HepG2 (cell line): ENCODE measurements at regions not wholly inside any gene's neighbourhood (a gene's known extent, or its start where the extent isn't known, plus 50 kb on each side); places are given as distances from the start of the nearest gene placed in this dataset.

Source experiments
- ATAC-seq: fragments of 200-7000 bp; cut with Tn5 transposase; 3 replicates; pipeline ENCODE4 v1.9.1; 2020; ENCODE audit warnings: mild to moderate bottlenecking, moderate library complexity
- BruUV-seq: library from RNA; stranded (reverse); fragments of 400-500 nt; replicated peaks from 2 replicates; lab custom pipeline; 2021; lab: Mats Ljungman, UMichigan
- CTCF ChIA-PET: fragments of 300-600 bp; formaldehyde crosslinking; extraction: SDS; loops from one replicate; lab custom pipeline; 2021; ENCODE audit warnings: low total read pairs, inconsistent platforms, low intra/inter-chr PET ratio; lab: Yijun Ruan, JAX
- POLR2A ChIA-PET: fragments of 350-600 bp; sonication (Branson Sonifier 250); formaldehyde crosslinking; loops from one replicate; lab custom pipeline; 2020; ENCODE audit warnings: antibody characterized with exemption, inconsistent platforms; lab: Yijun Ruan, JAX
- DNase-seq: peaks from one replicate; pipeline ENCODE4 v3.0.0-alpha.2; 2015; ENCODE audit warnings: low spot score
- FAIRE-seq: peaks from 3 replicates; lab custom pipeline; 2011; peaks lifted over from hg19 to GRCh38; lab: Jason Lieb, UNC
- H2AFZ ChIP-seq: one replicate; pipeline ENCODE4 v1.6.1; 2011; ENCODE audit warnings: low read length, inconsistent platforms
- H3K27ac ChIP-seq: fragments of 300-600 bp; 3 replicates; pipeline ENCODE4 v1.8.0; 2011; ENCODE audit warnings: mixed run types, mild to moderate bottlenecking, mixed read lengths, low read length, inconsistent platforms; ENCODE audit not compliant: insufficient read depth; ENCODE audit errors: extremely low read length
- H3K27me3 ChIP-seq, 2 experiments: fragments of 200-600 bp in 1 of 2; 2 replicates in 1 of 2; 3 replicates in 1 of 2; pipeline versions ENCODE4 v1.6.0 to v1.8.0; 2011; ENCODE audit warnings: low read length in 2 of 2, mild to moderate bottlenecking in 2 of 2, moderate library complexity in 2 of 2, inconsistent platforms in 1 of 2; ENCODE audit not compliant: insufficient read depth in 2 of 2, control insufficient read depth in 1 of 2
- H3K36me3 ChIP-seq, 2 experiments: fragments of 200-600 bp in 1 of 2; replicated peaks in 1 of 2; 2 replicates in 1 of 2; 3 replicates in 1 of 2; pipeline versions ENCODE4 v1.5.1 to v1.8.0; 2011; ENCODE audit warnings: low read length in 2 of 2, inconsistent platforms in 1 of 2; ENCODE audit not compliant: insufficient read depth in 2 of 2, control insufficient read depth in 1 of 2
- H3K4me1 ChIP-seq: 2 replicates; pipeline ENCODE4 v1.5.1; 2012; ENCODE audit warnings: low read length, inconsistent platforms; ENCODE audit not compliant: insufficient read depth
- H3K4me2 ChIP-seq: 2 replicates; pipeline ENCODE4 v1.6.0; 2011; ENCODE audit warnings: low read depth, low read length, inconsistent platforms
- H3K4me3 ChIP-seq, 3 experiments: fragments of 200-600 bp in 1 of 3; sonication (generic), shearing (Covaris generic) in 1 of 3; replicated peaks in 1 of 3; 2 replicates each; pipeline ENCODE4 v1.5.1; 2011 to 2016; ENCODE audit warnings: low read length in 3 of 3, inconsistent platforms in 2 of 3, low read depth in 2 of 3, mild to moderate bottlenecking in 2 of 3, control low read depth in 1 of 3, mixed read lengths in 1 of 3; ENCODE audit not compliant: insufficient read depth in 1 of 3
- H3K79me2 ChIP-seq: one replicate; pipeline ENCODE4 v1.6.1; 2011; ENCODE audit warnings: low read length, inconsistent platforms; ENCODE audit not compliant: insufficient read depth
- H3K9ac ChIP-seq: 2 replicates; pipeline ENCODE4 v1.6.0; 2011; ENCODE audit warnings: mild to moderate bottlenecking, low read depth, low read length, inconsistent platforms; ENCODE audit not compliant: insufficient read depth
- H3K9me3 ChIP-seq: 2 replicates; pipeline ENCODE4 v1.5.1; 2012; ENCODE audit warnings: mild to moderate bottlenecking, low read length
- H4K20me1 ChIP-seq: 2 replicates; pipeline ENCODE4 v1.6.0; 2011; ENCODE audit warnings: inconsistent platforms, mild to moderate bottlenecking, low read length, moderate library complexity; ENCODE audit not compliant: insufficient read depth
- CEBPG ChIP-seq: IDR thresholded peaks from 2 replicates; pipeline ENCODE4 v1.6.1; 2016
- EHMT2 ChIP-seq: fragments of 200-600 bp; sonication (generic); IDR thresholded peaks from 2 replicates; pipeline ENCODE4 v1.7.0; 2017; ENCODE audit warnings: antibody characterized with exemption, low read depth, low read length, borderline replicate concordance
- FOXK2 ChIP-seq: fragments of 450-650 bp; IDR thresholded peaks from 2 replicates; pipeline ENCODE4 v1.6.1; 2016
- FOXP1 ChIP-seq, 2 experiments: fragments of 450-650 bp in 1 of 2; IDR thresholded peaks; 2 replicates each; pipeline ENCODE4 v1.6.1; 2017 to 2018; ENCODE audit warnings: antibody characterized with exemption in 1 of 2
- PBX2 ChIP-seq: IDR thresholded peaks from 2 replicates; pipeline ENCODE4 v1.6.1; 2016; ENCODE audit warnings: control low read depth
- POGK ChIP-seq: sonication (generic); formaldehyde crosslinking; conservative IDR thresholded peaks from 2 replicates; pipeline ENCODE4 v1.8.0; 2022; ENCODE audit warnings: mild to moderate bottlenecking, moderate library complexity, missing genetic modification reagents
- PPARG ChIP-seq: conservative IDR thresholded peaks from 2 replicates; pipeline ENCODE4 v1.6.1; 2016; ENCODE audit warnings: missing biosample characterization, missing genetic modification reagents
- RERE ChIP-seq: IDR thresholded peaks from 2 replicates; pipeline ENCODE4 v1.6.1; 2016; ENCODE audit warnings: low read depth, missing genetic modification reagents, missing compliant biosample characterization
- RFX1 ChIP-seq: fragments of 450-650 bp; IDR thresholded peaks from 2 replicates; pipeline ENCODE4 v1.6.1; 2017
- SP2 ChIP-seq: sonication (generic); formaldehyde crosslinking; IDR thresholded peaks from 2 replicates; pipeline ENCODE4 v1.5.1; 2020; ENCODE audit warnings: mild to moderate bottlenecking, missing genetic modification reagents
- ZNF17 ChIP-seq: sonication (generic); formaldehyde crosslinking; IDR thresholded peaks from 2 replicates; pipeline ENCODE4 v1.5.0; 2020; ENCODE audit warnings: mild to moderate bottlenecking, missing genetic modification reagents
- ZNF484 ChIP-seq: sonication (generic); formaldehyde crosslinking; IDR thresholded peaks from 2 replicates; pipeline ENCODE4 v1.5.1; 2020; ENCODE audit warnings: mild to moderate bottlenecking, low read depth, missing genetic modification reagents, borderline replicate concordance
- ZNF503 ChIP-seq: sonication (generic); formaldehyde crosslinking; IDR thresholded peaks from 2 replicates; pipeline ENCODE4 v1.4.0; 2020; ENCODE audit warnings: missing genetic modification reagents
- ZNF616 ChIP-seq: sonication (generic); formaldehyde crosslinking; IDR thresholded peaks from 2 replicates; pipeline ENCODE4 v1.5.0; 2020; ENCODE audit warnings: low read depth, mild to moderate bottlenecking, missing genetic modification reagents
- ZNF891 ChIP-seq: sonication (generic); formaldehyde crosslinking; IDR thresholded peaks from 2 replicates; pipeline ENCODE4 v1.5.0; 2020; ENCODE audit warnings: mild to moderate bottlenecking, missing genetic modification reagents
- WGBS: methylation state at CpG from one replicate; pipeline ENCODE4 v1.1.6; 2017; ENCODE audit warnings: low lambda C conversion rate; 5-methylcytosine and 5-hydroxymethylcytosine counted together
- in situ Hi-C: cut with HindIII; loops from 2 replicates; pipeline ENCODE4 v1.10.0; 2017; ENCODE audit warnings: low pct_unique_long_range_greater_than_20kb; ENCODE audit not compliant: extremely low pct_ligation_motif_present
- intact Hi-C: fragments of 100-400 bp; cut with micrococcal nuclease; formaldehyde crosslinking; loops from one replicate; pipeline ENCODE4 v1.10.0; 2022; ENCODE audit not compliant: unreplicated experiment

- TF ChIP-seq ZNF503 (CRISPR knock-in tag) (no peak), ZNF17 (CRISPR knock-in tag) (no peak)
These were observed 293.8 kb downstream of the NOVA1 start (continued) for GRCh38 chr14:26304056-26304455.

GRCh38 chr14:26293909-26294308 lies 303.9 kb downstream of the NOVA1 start:
- ATAC-seq (no peak), DNase-seq (no peak), FAIRE-seq (no peak)
- no TSS peak for BruUV-seq
- Histone ChIP-seq H3K4me3 (no peak overlapping the region), H3K79me2 (no peaks in the 10 kb centered on the region), H3K27ac (no peak overlapping the region), H2AFZ (no peak overlapping the region), H3K9me3 (peaks cover 68% of the 10 kb centered on the region), H3K4me1 (no peaks in the 10 kb centered on the region), H3K4me2 (no peak overlapping the region), H3K27me3 (no peaks in the 10 kb centered on the region; a peak in 1 of 5 replicates), H3K9ac (no peak overlapping the region), H4K20me1 (no peaks in the 10 kb centered on the region), H3K36me3 (no peaks in the 10 kb centered on the region)
- ChIA-PET POLR2A (no interaction called here), CTCF (no interaction called here)
- WGBS, result 53% methylated on average over 3 of the region's 3 CpGs
- intact Hi-C loops (no loop called here), in situ Hi-C loops (no loop called here)
- TF ChIP-seq PBX2 (CRISPR knock-in tag), result no peak
- no peak for TF ChIP-seq SP2 (CRISPR knock-in tag)
- no peak for TF ChIP-seq FOXK2
- TF ChIP-seq ZNF616 (CRISPR knock-in tag), result no peak
- TF ChIP-seq PPARG (CRISPR knock-in tag), result no peak
- no peak for TF ChIP-seq EHMT2
- no peak for TF ChIP-seq FOXP1 (IDR thresholded peaks at IDR 0.05)
- TF ChIP-seq FOXP1 (CRISPR knock-in tag; IDR thresholded peaks at IDR 0.05), result no peak
- TF ChIP-seq ZNF484, result no peak
- TF ChIP-seq RFX1, result no peak
- no peak for TF ChIP-seq CEBPG (CRISPR knock-in tag)
- no peak for TF ChIP-seq ZNF891 (CRISPR knock-in tag)
- no peak for TF ChIP-seq POGK (CRISPR knock-in tag)
- TF ChIP-seq RERE, result no peak
